ENCODE measurements at regions not wholly inside any gene's neighbourhood (a gene's known extent, or its start where the extent isn't known, plus 50 kb on each side); places are given as distances from the start of the nearest gene placed in this dataset.

- intact Hi-C loops (cut with micrococcal nuclease): no loop called here
Observed at GRCh38 chr3:83890763-83891135, 1068.0 kb upstream of the CADM2 start.

DNA sequence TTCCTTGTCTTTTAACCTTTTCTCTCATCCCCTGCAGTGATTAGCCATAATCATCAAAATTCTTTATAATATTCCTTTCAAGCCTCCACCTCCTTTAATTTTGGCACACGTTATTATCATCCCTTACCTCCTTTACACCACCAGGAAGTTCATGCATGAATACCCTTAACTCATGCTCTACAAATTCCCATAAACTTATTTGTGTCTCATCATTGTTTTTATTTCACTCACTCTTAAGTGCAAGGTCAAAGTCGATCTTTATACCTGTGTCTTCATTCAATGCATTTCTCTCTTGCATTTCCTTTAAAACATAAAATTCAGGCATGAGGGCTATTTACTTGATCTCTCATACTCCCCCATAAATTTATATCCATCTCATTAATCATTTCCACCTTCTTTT lies 1064.6 kb upstream of the CADM2 start:
- intact Hi-C loops (cut with micrococcal nuclease): no loop called here

DNA sequence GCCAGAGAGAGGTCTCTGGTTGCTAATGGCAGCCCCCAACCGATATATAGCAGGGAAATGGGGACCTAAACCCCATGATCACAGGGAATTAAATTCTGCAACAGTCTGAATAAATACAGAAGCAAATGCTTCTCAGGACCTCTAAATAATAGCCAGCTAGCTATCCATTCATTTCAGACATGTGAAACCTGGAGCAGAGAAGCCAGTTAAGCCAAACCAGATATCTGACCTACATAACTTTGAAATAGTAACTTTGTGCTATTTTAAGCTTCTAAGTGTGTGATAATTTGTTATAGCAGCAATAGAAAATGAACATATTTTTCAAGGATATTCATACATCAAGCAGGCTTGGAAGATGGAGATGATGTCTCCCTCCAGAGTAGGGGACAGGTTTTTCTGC lies 1062.9 kb upstream of the CADM2 start:
- intact Hi-C loops (cut with micrococcal nuclease): no loop called here

DNA sequence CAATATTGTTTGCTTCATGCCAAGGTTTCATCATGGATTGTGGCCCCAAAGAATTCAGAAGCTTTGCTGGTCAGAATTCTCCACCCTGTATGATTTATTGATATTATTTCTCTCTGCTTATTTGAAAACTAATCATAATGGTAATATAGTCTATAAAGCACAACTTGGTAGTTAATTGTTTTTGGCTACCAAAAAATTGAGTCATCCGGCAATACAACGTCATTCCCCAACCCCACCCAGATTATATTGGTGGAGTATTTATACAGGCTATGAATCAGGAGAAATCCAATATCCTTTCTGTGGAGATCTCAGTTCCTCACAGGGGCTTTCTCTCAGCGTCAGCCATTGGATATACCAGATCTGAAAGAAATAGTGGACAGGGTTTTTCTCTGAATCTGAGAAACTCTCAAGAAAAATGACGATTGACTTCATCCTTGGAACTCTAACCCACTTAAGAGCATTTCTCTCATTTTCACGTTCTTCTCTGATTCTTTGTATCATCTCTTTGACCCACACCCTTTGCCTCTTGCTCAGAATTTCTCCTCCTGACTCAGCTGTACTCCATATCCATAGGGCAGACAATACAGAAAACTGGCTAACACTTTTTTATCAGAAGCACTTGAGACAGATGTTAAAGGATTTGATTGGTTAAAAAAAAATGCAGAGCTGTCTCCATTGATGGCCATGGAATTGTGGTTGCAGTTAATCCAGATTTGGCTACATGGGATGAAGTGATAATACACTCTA lies 1055.8 kb upstream of the CADM2 start:
- intact Hi-C loops (cut with micrococcal nuclease): no loop called here

GRCh38 chr3:83913381-83913780 lies 1045.4 kb upstream of the CADM2 start:
- intact Hi-C loops (cut with micrococcal nuclease): no loop called here

- intact Hi-C loops (cut with micrococcal nuclease): no loop called here
Observed at GRCh38 chr3:83926291-83926690, 1032.5 kb upstream of the CADM2 start.

DNA sequence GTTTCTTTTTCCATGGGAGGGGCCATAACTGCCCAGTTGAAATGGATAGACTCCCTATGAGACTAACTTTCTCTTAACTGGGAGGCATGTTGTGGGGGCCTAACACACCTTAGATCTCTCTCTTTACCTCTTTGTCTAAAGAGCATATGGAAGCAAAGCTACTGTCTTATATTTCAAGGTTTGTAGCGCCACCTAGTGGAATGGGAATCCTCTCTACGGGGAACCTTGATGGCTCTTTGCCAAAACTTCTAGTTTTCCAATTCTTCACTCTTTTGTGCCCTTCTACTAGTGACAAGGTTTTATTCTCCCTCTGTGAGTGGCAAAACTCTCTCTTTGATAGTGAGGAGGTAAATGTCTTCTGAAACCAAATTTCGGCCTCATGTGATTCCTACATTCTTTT lies 1030.4 kb upstream of the CADM2 start:
- intact Hi-C loops (cut with micrococcal nuclease): no loop called here

GRCh38 chr3:83928903-83929302 lies 1029.9 kb upstream of the CADM2 start:
- intact Hi-C loops (cut with micrococcal nuclease): no loop called here

DNA sequence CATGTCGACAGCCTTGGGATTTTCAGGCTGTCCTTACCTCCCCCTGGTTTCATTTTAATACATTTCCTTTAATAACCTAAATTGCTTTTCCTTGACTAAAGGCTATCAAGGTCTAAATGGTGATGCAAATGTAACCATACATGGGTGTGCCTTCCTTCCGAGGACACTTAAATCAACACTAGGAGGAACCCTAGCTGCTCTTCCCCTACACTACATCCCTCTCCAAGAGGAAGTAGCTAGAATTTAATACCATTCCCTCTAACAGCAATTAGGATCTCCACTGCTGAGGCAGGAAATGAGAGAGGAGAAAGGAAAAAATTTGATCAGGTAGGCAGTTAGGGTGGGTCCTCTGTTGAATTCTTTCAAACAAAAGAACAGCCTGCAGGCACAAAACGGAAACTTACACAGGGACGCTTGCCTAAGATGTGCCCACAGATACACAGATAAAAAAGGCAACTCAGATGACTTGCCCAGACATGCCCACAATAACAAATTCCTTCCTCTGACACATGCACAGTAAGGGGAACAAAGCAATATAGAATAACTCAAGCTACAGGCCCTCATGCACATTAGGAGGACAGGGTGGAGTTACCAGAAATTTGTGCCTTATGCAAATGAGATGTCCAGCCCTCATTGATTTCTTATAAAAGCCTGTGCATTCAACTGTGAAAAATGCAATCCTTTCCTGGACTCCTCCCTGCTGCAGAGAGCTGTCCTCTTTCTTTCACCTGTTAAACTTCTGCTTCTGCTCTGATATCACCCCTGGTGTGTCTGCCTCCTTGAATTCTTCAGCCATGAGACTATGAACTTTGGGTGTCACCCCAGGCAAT lies 1024.4 kb upstream of the CADM2 start:
- intact Hi-C loops (cut with micrococcal nuclease): no loop called here

GRCh38 chr3:83938491-83938890 lies 1020.3 kb upstream of the CADM2 start:
- intact Hi-C loops (cut with micrococcal nuclease): no loop called here

DNA sequence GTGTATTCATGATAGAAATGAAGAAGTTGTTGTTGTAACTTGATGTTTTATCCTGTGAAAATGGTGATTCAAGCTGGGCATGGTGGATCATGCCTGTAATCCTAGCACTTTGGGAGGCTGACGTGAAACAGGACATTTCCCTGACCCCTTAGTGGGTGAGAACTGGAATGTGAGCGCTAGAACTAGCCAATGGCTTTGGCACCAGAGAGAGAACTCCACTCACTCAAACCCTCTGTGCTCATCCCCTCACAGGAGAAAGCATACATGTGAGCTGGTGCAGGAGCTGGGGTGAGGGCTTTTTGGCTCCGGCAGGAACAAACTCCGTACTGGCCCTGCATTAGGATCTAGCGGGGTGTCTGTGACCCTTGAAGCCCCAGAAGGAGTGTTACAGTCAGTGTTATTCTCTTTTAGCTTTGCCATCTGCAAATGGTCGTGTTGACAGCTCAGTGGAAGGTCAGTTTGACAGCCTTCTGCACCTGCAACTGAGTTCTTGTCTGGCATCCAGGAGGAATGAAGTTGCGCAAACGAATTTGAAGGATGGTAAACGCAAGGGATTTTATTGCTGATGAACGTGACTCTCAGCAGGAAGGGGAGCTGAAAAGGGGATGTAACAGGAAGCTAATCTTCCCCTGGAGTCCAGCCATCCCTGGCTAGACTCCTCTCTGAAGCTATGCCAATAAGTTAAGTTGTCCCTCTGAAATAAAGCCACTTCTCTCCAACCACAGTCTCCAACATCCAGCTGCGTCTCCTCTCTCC lies 1016.6 kb upstream of the CADM2 start:
- intact Hi-C loops (cut with micrococcal nuclease): no loop called here

- intact Hi-C loops (cut with micrococcal nuclease): no loop called here
Observed at GRCh38 chr3:83946049-83946448, 1012.7 kb upstream of the CADM2 start.

GRCh38 chr3:83946554-83946953 lies 1012.2 kb upstream of the CADM2 start:
- intact Hi-C loops (cut with micrococcal nuclease): no loop called here

DNA sequence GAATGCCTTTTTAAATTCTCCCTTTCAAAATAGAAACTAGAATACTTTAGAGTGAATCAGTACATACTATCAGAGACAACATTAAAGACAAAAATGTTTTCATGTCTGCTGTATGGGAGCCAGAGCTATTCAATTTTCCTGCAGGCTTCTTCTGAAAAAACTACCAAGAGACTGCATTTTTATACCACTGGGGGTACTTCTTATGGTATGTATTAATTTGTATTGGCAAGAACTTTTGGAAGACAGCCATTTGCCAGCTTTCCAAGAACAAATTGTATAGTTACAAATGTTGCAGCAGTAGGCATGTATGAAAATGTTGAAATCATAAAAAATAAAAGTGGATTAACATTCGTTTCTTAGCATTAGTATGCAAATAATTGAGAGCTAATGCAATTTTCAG lies 1010.0 kb upstream of the CADM2 start:
- intact Hi-C loops (cut with micrococcal nuclease): no loop called here

DNA sequence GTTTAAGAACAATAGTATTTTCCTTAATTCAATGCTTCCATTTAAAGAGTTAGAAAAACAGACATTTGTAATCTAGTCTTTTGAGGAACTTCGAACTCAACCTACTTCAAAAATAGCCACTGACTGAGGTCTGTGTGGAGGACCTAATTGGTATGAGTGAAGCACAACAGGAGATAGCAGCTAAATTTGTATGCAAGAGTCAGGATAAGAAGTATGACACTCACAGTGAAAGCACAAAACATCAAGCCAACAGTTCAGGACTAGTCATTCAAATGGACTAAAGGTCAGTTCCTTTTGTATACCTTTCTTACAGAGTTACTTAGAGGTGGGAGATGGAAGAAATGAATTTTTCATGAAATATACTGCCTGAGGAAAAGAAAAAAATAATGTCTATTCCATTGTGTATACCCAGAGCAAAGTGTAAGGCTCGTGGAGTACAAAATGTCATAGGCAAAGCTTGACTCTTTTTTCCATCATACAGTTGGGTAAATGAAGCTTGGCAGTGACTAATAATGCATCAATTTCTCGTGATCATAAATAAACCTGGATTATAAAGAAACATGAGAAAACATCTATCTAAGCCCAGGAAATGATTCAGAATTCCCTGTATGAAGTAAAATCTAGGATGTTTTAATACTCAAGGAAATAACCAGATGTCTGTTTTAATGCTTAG lies 1005.2 kb upstream of the CADM2 start:
- intact Hi-C loops (cut with micrococcal nuclease): no loop called here

- intact Hi-C loops (cut with micrococcal nuclease): no loop called here
Observed at GRCh38 chr3:83956431-83956830, 1002.4 kb upstream of the CADM2 start.

- intact Hi-C loops (cut with micrococcal nuclease): no loop called here
Observed at GRCh38 chr3:83968356-83968755, 990.4 kb upstream of the CADM2 start.

DNA sequence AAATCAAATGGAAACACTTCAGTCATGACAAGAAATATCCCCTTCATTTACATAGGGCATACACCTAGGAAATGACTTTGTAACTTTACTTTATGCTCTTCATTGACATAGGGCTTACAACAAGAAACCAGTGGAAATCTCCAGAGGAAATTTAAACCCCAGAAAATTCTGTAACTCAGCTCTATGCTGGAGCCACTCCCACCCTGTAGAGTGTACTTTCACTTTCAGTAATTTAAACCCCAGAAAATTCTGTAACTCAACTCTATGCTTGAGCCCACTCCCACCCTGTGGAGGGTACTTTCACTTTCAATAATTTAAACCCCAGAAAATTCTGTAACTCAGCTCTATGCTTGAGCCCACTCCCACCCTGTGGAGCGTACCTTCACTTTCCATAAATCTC lies 987.1 kb upstream of the CADM2 start:
- intact Hi-C loops (cut with micrococcal nuclease): no loop called here

- intact Hi-C loops (cut with micrococcal nuclease): no loop called here
Observed at GRCh38 chr3:84008623-84009022, 950.2 kb upstream of the CADM2 start.

DNA sequence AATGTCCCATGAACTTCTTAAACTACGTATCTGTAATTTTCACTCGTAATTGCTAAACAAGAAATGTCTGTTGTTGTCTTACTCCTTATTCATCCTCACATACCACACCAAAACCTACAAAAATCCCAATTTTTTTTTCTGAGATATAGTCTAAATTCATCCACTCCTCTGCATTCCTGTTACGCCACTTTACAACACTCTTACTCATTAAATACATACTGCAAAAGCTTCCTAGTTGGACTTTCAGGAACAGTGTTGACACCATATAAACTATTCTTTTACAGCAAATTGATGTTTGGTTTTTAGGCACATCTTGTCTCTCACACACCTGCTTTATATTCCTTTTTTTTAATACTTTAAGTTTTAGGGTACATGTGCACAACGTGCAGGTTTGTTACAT lies 934.9 kb upstream of the CADM2 start:
- intact Hi-C loops (cut with micrococcal nuclease): no loop called here

- intact Hi-C loops (cut with micrococcal nuclease): no loop called here
Observed at GRCh38 chr3:84039099-84039498, 919.7 kb upstream of the CADM2 start.
